ENCODE measurements at regions not wholly inside any gene's neighbourhood (a gene's known extent, or its start where the extent isn't known, plus 50 kb on each side); places are given as distances from the start of the nearest gene placed in this dataset.

DNA sequence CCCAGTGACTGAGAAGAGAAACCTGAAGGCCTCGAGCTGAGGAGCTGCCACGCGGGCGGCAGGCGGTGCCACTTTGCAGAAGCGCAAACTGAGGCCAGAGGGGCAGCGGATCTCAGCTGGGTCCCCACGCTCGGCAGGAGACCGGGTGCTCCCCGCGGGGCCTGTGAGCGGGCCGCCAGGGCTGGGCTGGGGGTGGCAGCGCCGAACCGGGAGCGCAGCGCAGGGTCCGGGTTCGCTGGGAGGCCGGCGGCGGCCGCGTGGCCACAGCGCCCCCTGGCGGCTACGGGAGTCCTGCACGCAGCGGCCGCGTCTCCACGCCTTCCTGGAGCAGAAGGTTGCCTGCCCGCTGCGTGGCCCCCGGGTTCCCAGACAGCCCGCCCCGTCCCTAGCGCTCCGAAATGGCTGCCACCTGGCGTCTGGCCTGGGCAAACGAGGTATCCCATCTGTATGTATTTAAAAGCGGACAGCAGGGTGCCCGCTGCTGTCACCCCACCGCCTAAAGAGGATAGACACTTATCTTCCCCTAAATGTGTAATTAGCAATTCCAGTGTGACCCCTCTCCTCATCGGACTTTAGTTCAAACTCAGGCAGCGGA lies 96.1 kb upstream of the CDH5 start (continued):
- TF ChIP-seq ATF2 (IDR thresholded peaks at IDR 0.05; ENCODE audit: low read length) (no peak), RNF2 (IDR thresholded peaks at IDR 0.05; ENCODE audit: borderline replicate concordance, low read depth, low read length, missing control alignments, poor library complexity, severe bottlenecking) (peak; percentile 64), EGR1 (IDR thresholded peaks at IDR 0.05; ENCODE audit: borderline replicate concordance, low read depth, low read length) (peak; percentile 40; the same call in 1 of the 2 replicates), CREB1 (IDR thresholded peaks at IDR 0.05) (peak; percentile 63), KDM5A (IDR thresholded peaks at IDR 0.05; ENCODE audit: low read length) (no peak), CBX8 (IDR thresholded peaks at IDR 0.05; ENCODE audit: borderline replicate concordance, low read depth, low read length) (no peak), MAFK (IDR thresholded peaks at IDR 0.05; ENCODE audit: low read depth, low read length) (no peak), TAF1 (IDR thresholded peaks at IDR 0.05; ENCODE audit: low read depth, low read length) (no peak), SP1 (IDR thresholded peaks at IDR 0.05; ENCODE audit: low read depth, low read length) (no peak), RAD21 (IDR thresholded peaks at IDR 0.05 in 1 of 2, conservative IDR thresholded peaks at IDR 0.05 in 1 of 2; ENCODE audit: low read depth in 2 of 2, low read length in 2 of 2) (peak; percentile 85 to 89), GABPA (IDR thresholded peaks at IDR 0.05; ENCODE audit: borderline replicate concordance, insufficient read depth, low read length) (peak; percentile 58; the same call in 1 of the 2 replicates), SIRT6 (IDR thresholded peaks at IDR 0.05; ENCODE audit: low read length) (no peak), TBP (IDR thresholded peaks at IDR 0.05; ENCODE audit: low read depth, low read length) (0 out of 2 replicates have a peak, but pooled peaks have one; percentile 22), JUN (IDR thresholded peaks at IDR 0.05; ENCODE audit: low read depth, low read length) (no peak), YY1 (IDR thresholded peaks at IDR 0.05; ENCODE audit: low read depth, low read length) (peak; percentile 84), NANOG (IDR thresholded peaks at IDR 0.05; ENCODE audit: insufficient read depth, low read depth, low read length, poor library complexity, severe bottlenecking) (peak; percentile 23), SIN3A (conservative IDR thresholded peaks at IDR 0.05 in 1 of 2, IDR thresholded peaks at IDR 0.05 in 1 of 2; ENCODE audit: low read depth in 1 of 2, low read length in 2 of 2) (0 out of 4 replicates have a peak, but pooled peaks of 1 of the 2 experiments have one; percentile 40), CTCF (IDR thresholded peaks at IDR 0.05; ENCODE audit: control extremely low read depth in 1 of 3, insufficient read depth in 1 of 3, low read depth in 1 of 3, low read length in 3 of 3) (peak; percentile 90 to 96 (median 91))
- TF ChIP-seq, protein P1, sequence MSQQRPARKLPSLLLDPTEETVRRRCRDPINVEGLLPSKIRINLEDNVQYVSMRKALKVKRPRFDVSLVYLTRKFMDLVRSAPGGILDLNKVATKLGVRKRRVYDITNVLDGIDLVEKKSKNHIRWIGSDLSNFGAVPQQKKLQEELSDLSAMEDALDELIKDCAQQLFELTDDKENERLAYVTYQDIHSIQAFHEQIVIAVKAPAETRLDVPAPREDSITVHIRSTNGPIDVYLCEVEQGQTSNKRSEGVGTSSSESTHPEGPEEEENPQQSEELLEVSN (IDR thresholded peaks at IDR 0.05) = peak; percentile 96

Data from H1 (cell line).